SIG-M5 treated with dmso at 0.1 percent for 504 hours (cell line): ENCODE measurements at regions not wholly inside any gene's neighbourhood (a gene's known extent, or its start where the extent isn't known, plus 50 kb on each side); places are given as distances from the start of the nearest gene placed in this dataset.
"Not testable (repeated sequence)": the region's sequence is repeated elsewhere in the genome, so short reads cannot be mapped to it uniquely, and the experiment has no call there.

Experiments
- DNase-seq: peaks from one replicate; lab custom pipeline; 2025; ENCODE audit not compliant: unreplicated experiment; lab: John Stamatoyannopoulos, UW

DNA sequence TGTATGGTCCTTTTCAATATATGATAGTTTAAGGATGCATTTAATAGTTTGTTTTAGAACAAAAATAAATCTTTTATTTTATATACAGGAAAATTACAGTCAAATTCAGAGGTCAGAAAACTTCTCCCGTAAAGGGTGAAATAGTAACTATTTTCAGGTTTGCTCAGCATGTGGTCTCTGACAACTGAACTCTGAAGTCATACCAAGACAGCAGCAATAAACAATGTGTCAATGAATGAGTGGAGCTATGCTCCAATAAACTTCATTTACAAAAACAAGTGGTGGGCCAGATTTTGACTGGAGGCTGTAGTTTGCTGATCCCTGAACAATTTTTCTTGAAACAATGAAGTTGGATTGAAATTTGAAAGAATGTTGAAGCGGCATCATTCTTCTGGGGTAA is 123.6 kb downstream of the ZNF248 start:
- no peak for DNase-seq

DNA sequence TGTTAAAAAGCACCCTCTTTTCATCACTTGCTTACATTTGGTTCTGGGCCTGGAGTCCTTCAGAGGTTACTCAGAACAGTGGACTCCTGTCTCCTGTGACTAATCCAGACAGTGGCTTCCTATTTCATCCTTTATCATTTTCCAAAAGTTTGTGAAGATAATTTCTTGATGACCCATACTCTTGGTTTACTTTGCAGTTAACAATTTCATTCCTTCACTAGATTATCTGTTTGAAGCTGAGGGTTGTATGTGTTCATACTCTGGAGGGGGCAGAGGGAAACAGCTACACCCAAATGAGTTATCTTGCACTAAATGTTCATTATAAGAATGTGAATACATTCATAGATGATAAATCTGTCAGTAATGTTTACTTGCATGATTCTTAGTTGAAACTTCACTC is 124.7 kb downstream of the ZNF248 start:
- DNase-seq: no peak

GRCh38 chr10:37728830-37729229 is 128.6 kb downstream of the ZNF248 start:
- DNase-seq: no peak

DNA sequence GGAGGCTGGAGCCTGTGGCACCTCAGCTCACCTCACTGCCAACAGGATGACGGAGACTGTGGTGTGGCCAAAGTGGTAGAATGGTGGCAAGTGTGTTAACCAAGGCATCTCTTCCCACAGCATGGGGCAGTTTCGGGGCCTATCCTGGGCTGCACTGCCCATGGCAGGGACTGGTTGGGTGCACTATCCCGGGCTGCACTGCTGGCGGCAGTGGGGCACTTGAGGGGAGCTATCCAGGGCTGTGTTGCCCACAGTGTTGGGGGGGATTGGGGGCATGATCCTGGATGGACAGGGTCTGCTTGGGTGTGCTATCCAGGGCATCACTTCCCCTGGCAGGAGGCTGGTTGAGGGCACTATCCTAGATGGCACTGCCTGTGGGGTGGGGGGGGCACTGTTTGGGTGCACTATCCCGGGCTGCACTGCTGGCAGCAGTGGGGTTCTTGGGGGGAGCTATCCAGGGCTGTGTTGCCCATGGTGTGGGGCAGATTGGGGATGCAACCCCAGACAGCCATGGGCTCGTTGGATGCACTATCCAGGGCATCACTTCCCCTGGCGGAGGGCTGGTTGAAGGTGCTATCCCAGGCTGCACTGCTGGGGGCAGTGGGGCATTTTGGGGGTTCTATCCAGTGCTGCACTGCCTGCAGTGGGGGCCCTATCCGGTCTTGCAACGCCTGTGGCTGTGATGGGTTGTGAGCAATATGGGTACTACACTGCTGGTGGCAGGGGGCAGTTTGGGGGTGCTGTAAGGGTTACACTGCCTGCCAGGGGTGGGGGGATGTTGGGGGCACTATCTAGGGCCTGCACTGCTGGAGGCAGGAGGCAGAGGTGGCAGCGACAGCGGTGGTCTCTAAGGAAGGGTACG is 129.7 kb downstream of the ZNF248 start:
- no peak for DNase-seq

DNA sequence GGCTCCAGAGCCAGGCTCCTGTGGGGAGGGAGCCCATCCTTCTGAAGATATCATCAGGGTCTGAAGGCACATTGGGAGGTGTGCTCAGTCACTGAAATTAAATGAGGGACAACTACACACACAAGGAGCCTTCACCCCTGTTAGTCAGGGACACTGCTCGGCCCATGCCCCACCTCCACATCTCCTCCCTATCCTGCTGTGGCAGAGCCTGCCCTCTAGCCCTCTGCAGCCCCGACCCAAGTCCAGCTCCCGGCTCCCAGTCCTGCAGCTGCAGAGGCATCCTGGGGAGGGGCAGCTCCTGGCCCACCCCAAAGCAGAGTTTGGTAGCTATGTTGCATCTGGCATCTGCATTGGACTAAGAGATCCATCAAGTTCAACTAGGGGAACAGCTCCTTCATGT is 136.3 kb downstream of the ZNF248 start:
- no peak for DNase-seq

GRCh38 chr10:37718060-37718459 is 139.3 kb downstream of the ZNF248 start:
- DNase-seq: not testable (repeated sequence)

DNA sequence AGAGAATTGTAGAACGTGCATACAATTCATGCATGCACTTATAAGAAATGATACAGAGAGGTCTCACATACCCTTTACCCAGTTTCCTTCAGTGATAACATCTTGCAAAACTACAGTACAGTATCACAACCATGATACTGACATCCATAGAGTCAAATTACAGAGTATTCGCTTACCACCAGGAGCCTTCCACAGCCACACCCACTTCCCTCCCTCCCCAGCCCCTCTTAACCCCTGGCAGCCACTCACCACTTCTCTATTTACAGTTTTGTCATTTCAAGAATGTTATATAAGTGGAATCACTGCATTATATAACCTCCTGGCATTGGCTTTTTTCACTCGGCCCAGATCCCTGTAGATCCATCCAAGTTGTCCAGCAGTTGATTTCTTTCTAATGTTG is 143.8 kb downstream of the ZNF248 start:
- no peak for DNase-seq

DNA sequence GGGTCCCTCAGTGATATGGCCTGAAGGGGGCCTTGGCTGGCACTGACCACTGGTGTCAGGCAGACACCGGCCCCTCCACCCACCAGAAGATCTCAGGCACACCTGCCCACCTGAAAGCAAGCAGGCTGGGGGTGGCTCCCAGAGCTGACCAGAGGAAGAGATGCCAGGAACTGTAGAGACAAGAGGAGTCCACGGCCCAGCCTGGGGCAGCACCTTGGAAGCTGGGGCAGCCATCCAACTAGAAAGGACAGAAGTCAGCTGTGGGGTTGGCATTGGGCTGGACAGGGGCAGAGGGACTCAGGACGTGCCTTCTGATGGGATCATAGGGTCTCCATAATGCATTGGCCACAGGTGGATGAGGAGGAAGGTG is 144.3 kb downstream of the ZNF248 start:
- DNase-seq: no peak

DNA sequence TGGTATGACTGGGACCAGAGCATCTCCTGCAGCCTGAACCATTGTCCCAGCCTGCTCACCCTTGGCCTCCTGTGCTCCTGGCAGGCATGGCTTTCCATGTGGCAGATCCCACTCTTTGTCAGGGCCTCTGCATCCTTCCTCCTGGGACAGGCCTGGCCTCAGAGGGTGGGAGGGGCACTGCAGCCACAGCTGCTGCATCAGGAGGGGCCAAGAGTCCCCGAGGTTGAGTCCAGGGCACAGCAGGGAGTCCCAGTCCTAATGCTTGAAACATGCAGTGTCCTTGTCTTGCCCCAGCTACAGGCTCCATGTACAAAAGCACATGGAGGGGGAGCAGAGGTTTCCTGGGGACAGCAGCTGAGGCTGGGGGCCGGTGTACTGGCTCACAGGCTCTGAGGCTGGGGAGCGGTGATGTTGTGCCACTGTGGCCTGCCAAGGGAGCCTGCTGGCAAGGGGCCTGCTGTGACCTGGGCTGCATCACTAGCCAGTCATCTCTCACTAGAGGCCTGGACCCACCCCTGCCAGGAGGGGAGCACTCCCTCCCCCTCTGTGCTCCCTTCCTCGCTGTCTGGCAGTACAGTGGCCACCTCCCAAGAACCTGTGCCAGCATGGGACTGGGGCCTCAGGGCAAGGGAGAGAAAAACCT is 144.8 kb downstream of the ZNF248 start:
- no peak for DNase-seq

DNA sequence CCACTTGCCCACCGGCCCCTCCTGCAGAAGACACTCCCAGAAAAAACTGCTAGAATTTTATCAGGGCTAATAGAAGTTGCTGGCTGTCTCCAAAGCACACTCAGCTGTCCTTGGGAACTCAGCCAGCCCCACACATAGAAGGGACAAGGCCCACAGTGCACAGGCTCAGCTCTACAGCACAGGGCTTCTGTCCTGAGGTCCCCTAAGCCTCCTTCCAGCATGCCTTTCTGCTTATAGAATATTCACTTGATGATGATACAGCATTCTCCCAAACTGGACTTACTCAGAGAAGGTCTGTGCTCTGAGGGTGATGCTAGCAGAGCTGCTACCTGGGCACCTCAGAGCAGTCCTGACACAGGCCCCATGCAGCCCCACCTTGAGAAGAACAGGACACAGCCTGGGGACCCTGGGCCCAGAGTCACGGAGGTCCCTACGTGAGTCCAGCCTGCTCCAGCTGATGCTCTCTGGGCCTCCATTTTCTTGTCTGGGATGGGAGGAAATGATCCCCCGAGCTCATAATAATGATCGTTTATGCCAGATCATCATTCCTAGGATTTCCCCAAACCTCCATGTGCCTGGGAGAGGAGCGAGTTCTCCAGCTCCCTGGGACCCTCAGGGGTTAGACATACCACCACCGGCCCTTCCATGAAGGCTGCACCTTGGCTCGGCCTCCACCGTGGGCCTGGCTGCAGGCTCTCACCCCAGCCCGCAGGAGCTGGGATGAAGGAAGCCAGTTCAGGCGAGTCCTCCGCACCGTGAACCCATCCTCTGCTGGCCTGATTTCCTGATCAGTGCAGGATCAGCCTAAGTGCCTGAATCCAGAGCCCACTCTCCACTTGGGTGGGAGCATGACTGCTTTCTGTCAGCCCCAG is 145.6 kb downstream of the ZNF248 start:
- no peak for DNase-seq

GRCh38 chr10:37710831-37711616 is 146.4 kb downstream of the ZNF248 start:
- DNase-seq: no peak

DNA sequence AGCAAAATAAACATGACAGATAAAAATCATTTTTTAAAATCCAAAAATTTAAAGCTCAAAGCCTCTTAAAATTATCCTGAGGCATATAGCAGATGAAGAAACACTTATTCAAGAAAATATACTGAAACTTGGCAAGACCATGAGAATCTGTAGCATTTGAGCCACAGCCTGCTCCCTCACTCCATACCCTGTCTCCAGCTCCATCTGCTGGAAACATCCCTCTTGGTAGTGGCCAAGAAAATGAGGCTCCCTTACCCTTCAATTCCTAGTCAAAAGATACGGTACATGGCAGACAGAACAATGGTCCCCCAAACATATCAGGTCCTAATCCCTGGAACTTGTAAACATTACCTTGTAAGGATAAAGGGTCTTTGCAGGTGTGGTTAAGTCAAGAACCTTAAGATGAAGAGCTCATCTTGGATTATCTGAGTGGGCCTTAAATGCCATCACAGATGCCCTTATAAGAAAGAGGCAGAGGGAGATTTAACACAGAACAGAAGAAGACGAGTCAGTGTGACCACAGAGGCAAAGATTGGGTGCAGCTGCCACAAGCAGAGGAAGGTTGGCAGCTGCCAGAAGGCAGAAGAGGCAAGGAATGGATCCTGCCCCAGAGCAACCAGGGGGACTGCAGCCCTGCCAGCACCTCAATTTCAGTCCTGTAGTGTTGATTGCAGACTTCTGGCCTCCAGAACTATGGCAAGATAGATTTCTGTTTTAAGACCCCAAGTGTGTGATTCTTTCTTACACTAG is 149.4 kb downstream of the ZNF248 start:
- no peak for DNase-seq

DNA sequence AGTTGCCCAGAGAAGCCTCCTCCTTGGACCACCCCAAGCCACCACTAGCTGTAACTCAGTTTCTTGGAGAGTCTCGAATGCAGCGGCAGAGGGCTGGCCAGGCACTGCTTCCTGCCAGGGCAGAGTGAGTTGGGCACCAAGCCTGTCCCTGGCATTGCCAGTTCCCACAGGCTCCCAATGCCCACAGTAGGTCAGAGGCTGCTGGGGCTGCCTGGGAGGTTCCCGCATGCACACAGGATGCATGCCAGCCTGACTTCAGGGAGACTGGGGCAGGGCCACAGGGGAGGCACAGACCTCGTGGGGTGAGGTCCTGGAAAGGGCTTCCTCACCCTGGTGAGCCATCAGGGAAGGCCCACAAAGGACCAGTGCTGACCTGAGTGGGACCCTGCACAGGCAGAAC is 152.8 kb downstream of the ZNF248 start:
- no peak for DNase-seq

DNA sequence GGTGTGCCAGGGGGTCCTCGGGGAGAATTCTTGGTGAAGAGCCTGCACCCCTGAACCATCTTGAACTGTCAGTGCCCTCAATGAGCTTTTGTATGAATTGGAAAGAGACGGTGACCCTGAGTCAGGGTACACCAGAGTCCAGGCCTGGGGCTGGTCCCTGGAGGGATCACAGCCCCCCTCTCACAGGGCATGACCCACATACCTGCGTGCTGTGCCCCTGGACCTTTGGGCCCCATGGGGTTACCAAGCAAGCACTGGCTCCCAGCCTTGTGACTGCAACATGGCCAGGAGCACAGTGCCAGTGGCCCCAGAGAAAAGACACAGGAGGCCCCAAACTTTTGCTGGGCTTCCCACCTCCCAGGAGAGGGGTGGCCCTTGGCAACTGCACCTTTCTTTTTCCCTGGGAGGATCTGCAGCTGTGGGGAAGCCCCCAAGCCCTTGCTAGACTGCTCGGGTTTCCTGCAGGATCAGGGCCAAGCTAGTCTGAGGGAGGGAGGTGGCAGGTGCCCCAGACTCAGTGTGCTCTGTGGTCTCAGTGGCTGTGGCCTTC is 153.5 kb downstream of the ZNF248 start:
- no peak for DNase-seq

DNA sequence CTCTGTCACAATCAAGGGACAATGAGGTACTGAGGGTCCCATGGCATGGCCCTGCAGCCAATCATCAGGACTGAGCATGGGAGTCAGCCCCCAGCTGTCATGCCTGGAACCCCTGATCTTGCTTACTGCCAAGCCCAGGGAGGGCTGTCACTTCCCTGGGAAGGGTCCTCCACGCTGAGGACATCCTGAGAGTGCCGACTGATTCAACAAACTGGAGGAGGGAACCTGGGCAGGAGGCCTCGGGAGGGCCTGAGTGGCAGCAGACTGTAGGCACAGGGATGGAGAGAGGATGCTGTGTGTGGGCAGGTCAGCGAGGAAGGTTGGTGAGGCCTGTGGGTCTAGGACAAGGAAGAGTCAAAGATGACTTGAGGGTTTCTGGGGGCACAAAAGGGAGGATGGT is 154.3 kb downstream of the ZNF248 start:
- DNase-seq: no peak

- no peak for DNase-seq
These were observed 155.5 kb downstream of the ZNF248 start for GRCh38 chr10:37701781-37702493.

- no peak for DNase-seq
These were observed 156.3 kb downstream of the ZNF248 start for GRCh38 chr10:37700886-37701780.

GRCh38 chr10:37687581-37687980 is 169.8 kb downstream of the ZNF248 start:
- DNase-seq: no peak
